ENCODE measurements at regions not wholly inside any gene's neighbourhood (a gene's known extent, or its start where the extent isn't known, plus 50 kb on each side); places are given as distances from the start of the nearest gene placed in this dataset.

GRCh38 chr18:65498605-65499004 is 252.2 kb upstream of the CDH7 start:
- Mint-ChIP-seq H3K9me3 (ENCODE audit: unreplicated experiment) (no peaks in the 10 kb centered on the region), H3K36me3 (ENCODE audit: low read depth, unreplicated experiment) (no peaks in the 10 kb centered on the region), H3K27ac (ENCODE audit: unreplicated experiment) (no peak overlapping the region), H3K4me1 (ENCODE audit: unreplicated experiment) (peaks cover 14% of the 10 kb centered on the region), H3K27me3 (ENCODE audit: unreplicated experiment) (no peaks in the 10 kb centered on the region), H3K4me3 (ENCODE audit: unreplicated experiment) (no peak overlapping the region)
- TF ChIP-seq, protein P1, sequence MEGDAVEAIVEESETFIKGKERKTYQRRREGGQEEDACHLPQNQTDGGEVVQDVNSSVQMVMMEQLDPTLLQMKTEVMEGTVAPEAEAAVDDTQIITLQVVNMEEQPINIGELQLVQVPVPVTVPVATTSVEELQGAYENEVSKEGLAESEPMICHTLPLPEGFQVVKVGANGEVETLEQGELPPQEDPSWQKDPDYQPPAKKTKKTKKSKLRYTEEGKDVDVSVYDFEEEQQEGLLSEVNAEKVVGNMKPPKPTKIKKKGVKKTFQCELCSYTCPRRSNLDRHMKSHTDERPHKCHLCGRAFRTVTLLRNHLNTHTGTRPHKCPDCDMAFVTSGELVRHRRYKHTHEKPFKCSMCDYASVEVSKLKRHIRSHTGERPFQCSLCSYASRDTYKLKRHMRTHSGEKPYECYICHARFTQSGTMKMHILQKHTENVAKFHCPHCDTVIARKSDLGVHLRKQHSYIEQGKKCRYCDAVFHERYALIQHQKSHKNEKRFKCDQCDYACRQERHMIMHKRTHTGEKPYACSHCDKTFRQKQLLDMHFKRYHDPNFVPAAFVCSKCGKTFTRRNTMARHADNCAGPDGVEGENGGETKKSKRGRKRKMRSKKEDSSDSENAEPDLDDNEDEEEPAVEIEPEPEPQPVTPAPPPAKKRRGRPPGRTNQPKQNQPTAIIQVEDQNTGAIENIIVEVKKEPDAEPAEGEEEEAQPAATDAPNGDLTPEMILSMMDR (IDR thresholded peaks at IDR 0.05; ENCODE audit: unreplicated experiment), result no peak
- no peak for DNase-seq (ENCODE audit: low spot score)

- H3K36me3 Mint-ChIP-seq (ENCODE audit: low read depth, unreplicated experiment), result no peaks in the 10 kb centered on the region
- no peaks in the 10 kb centered on the region for H3K9me3 Mint-ChIP-seq (ENCODE audit: unreplicated experiment)
Observed at GRCh38 chr18:65487569-65487968, 263.2 kb upstream of the CDH7 start.

DNA sequence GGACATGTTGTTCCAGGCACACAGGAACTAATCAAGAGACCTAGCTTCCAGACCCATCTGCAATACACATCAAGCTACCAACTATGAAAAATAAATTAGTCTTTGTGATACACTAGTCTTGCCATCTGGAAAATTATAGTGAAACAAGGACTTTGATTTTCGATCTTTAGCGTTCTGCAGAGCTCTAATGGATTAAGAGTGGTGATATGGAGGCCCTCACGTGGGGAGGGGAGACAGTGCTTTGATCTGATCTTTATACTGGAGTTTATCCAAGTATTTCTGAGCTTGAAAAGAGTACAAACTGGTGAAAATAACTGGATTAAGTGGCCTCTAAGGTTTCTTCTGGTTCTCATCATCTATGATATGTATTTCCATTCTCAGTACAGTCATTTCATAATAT is 273.4 kb upstream of the CDH7 start:
- Mint-ChIP-seq H3K4me1 (ENCODE audit: unreplicated experiment) (no peaks in the 10 kb centered on the region), H3K9me3 (ENCODE audit: unreplicated experiment) (no peaks in the 10 kb centered on the region), H3K4me3 (ENCODE audit: unreplicated experiment) (no peak overlapping the region), H3K36me3 (ENCODE audit: low read depth, unreplicated experiment) (no peaks in the 10 kb centered on the region), H3K27me3 (ENCODE audit: unreplicated experiment) (peaks cover 2% of the 10 kb centered on the region), H3K27ac (ENCODE audit: unreplicated experiment) (no peak overlapping the region)
- no peak for DNase-seq (ENCODE audit: low spot score)
- TF ChIP-seq, protein P1 (IDR thresholded peaks at IDR 0.05; ENCODE audit: unreplicated experiment), result no peak

More at GRCh38 chr18:65487569-65487968, 263.2 kb upstream of the CDH7 start:
- no peaks in the 10 kb centered on the region for H3K27me3 Mint-ChIP-seq (ENCODE audit: unreplicated experiment)
- TF ChIP-seq, protein P1 (IDR thresholded peaks at IDR 0.05; ENCODE audit: unreplicated experiment), result no peak
- no peak for DNase-seq (ENCODE audit: low spot score)
- H3K27ac Mint-ChIP-seq (ENCODE audit: unreplicated experiment), result no peak overlapping the region
- peaks cover 5% of the 10 kb centered on the region for H3K4me1 Mint-ChIP-seq (ENCODE audit: unreplicated experiment)
- H3K4me3 Mint-ChIP-seq (ENCODE audit: unreplicated experiment), result no peak overlapping the region

DNA sequence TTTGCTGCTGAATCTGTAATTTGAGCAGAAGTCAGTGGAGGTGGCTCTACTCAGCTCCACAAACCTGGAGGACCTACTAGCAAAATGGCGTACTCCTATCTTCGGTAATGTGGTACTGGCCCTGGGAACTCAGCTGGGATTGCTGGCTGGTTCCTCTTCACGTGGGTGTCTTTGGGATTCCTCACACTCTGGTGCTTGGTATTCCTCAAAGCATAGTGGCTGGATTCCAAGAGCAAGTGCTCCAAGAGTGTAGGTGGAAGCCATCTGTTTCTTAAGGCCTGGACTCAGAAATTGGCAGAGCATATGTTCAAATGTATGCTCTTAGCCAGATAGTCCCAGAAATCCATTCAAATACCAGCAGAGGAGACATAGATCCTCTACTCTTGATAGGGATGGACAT is 281.9 kb upstream of the CDH7 start:
- no peaks in the 10 kb centered on the region for H3K27me3 Mint-ChIP-seq (ENCODE audit: unreplicated experiment)
- TF ChIP-seq, protein P1 (IDR thresholded peaks at IDR 0.05; ENCODE audit: unreplicated experiment), result no peak
- no peaks in the 10 kb centered on the region for H3K36me3 Mint-ChIP-seq (ENCODE audit: low read depth, unreplicated experiment)
- no peaks in the 10 kb centered on the region for H3K9me3 Mint-ChIP-seq (ENCODE audit: unreplicated experiment)
- no peak for DNase-seq (ENCODE audit: low spot score)
- no peak overlapping the region for H3K4me3 Mint-ChIP-seq (ENCODE audit: unreplicated experiment)
- H3K27ac Mint-ChIP-seq (ENCODE audit: unreplicated experiment), result no peak overlapping the region
- H3K4me1 Mint-ChIP-seq (ENCODE audit: unreplicated experiment), result no peaks in the 10 kb centered on the region

DNA sequence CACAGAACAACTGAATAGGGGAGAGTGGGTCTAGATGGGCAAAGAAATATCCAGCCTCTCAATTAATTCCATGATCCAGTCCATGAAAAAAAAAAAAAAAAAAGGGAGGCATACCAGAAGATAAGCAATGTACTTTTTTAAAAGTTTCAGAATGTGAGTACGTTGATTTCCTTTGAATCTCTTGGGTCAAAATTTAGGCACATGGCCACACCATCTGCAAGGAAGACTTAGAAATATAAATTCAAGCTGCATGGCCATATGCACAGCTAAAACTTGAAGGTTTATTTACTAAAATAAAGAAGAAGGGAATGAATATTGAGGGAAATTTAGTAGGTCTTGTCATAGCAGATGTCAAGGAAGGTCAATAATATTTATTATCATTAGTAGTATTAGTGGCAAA is 286.5 kb upstream of the CDH7 start:
- Mint-ChIP-seq H3K9me3 (ENCODE audit: unreplicated experiment) (no peaks in the 10 kb centered on the region), H3K4me3 (ENCODE audit: unreplicated experiment) (no peak overlapping the region), H3K27me3 (ENCODE audit: unreplicated experiment) (no peaks in the 10 kb centered on the region), H3K36me3 (ENCODE audit: low read depth, unreplicated experiment) (no peaks in the 10 kb centered on the region), H3K27ac (ENCODE audit: unreplicated experiment) (no peak overlapping the region), H3K4me1 (ENCODE audit: unreplicated experiment) (no peaks in the 10 kb centered on the region)
- no peak for DNase-seq (ENCODE audit: low spot score)
- TF ChIP-seq, protein P1 (IDR thresholded peaks at IDR 0.05; ENCODE audit: unreplicated experiment), result no peak

Data from endothelial cell (in vitro differentiated cells).